SK-N-DZ (cell line): ENCODE measurements at regions not wholly inside any gene's neighbourhood (a gene's known extent, or its start where the extent isn't known, plus 50 kb on each side); places are given as distances from the start of the nearest gene placed in this dataset.

Experiments
- DNase-seq: peaks from one replicate; pipeline ENCODE4 v3.0.0-alpha.2; 2015; ENCODE audit warnings: low spot score

- DNase-seq, result no peak
Measured at GRCh38 chr6:28736121-28736520, 187.7 kb downstream of the TRIM27 start.

DNA sequence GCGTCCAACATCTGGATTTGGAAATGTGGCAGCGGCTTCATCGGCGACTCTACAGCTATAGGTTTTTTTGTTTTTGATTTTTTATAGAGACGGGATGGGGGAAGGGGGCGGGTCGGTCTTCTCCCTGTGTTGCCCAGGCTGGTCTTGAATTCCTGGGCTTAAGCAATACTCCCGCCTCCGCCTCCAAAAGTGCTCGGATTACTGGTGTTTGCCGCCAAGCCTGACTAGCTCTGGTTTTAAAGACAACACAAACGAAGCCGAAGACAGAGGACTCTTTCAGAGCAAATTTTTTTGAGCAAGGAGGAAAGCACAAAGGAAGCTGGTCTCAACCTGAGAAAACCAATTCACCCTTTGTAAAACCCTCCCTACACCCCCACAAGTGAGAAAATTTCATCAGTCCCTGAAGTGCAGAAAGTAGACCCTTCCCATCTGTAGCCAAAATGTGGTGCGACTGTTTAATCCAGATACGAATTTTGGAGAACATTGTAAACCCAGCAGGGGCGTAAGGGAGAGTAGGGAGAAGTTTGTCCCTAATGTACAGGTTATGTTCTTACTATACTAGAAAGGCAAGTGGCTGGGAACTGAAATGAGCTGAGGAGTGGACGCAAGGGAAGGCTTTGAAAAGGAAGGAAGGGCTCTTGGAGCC lies 185.9 kb downstream of the TRIM27 start:
- no peak for DNase-seq

DNA sequence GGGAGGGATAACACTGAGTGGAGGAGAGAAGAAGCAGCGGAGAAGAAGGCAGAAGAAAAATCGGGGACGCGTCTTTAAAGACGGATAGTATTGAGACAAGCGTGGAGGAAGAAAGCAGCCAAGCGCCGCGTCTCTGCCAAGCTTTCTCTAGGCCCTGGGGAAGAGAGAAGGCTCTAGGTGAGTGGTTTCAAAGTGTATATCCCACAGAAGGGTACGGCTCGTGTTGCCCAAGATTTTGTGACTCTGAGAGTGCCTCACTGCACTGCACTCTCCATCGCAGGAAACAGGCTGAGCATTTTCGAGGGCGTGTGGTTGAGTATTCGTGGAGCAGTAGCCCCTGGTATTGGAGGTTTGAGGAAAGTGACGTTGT lies 185.4 kb downstream of the TRIM27 start:
- no peak for DNase-seq

- no peak for DNase-seq
Measured at GRCh38 chr6:28741363-28741762, 182.4 kb downstream of the TRIM27 start.

- DNase-seq, result no peak
Measured at GRCh38 chr6:28742668-28743270, 181.0 kb downstream of the TRIM27 start.

- DNase-seq, result no peak
Measured at GRCh38 chr6:28743271-28743789, 180.5 kb downstream of the TRIM27 start.

DNA sequence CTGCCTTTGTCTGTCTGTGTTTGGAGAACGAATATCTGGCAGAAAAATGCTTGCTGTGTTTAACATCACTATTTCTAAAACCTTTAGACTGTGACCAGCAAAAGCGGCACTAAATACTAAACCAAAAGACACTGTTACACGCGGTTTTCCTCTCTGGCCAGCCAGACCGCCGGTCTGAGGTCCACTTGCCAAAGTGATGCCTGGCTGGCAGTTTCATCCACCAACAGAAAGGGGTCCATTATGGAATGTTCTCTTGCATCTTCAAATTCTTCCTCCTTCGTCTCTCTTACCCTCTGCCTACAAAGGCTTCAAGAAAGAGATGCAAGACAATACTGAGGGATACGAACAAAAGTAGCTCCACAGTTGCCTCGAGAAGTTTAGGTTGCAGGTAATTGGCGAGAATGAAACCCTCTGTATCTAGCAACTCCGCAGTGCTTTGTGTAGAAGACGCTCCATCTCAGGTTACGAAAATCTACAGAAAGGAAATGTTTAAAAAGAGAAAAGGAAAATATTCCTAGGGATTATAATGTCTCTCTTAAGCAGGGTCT lies 176.6 kb downstream of the TRIM27 start:
- no peak for DNase-seq

DNA sequence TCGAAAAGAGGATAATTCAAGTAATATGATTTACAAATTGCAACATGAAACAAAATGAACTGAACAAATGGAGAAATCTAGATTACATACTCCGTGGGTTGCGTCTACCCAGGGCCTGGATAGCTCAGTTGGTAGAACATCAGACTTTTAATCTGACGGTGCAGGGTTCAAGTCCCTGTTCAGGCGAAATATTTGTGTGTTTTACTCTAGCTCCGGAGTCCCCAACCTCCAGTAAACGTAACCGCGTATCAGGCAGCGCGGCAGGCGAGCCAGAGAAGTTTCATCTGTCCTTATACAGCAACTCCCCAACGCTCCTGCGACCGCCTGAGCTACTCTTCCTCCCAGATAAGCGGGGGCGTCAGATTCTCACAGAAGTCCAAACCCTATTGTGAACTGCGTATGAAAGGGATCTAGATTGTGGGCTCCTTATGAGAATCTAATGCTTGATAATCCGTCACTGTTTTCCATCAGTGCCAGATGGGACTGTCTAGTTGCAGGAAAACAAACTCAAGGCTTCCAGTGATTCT lies 176.1 kb downstream of the TRIM27 start:
- DNase-seq, result peak; percentile 22

DNA sequence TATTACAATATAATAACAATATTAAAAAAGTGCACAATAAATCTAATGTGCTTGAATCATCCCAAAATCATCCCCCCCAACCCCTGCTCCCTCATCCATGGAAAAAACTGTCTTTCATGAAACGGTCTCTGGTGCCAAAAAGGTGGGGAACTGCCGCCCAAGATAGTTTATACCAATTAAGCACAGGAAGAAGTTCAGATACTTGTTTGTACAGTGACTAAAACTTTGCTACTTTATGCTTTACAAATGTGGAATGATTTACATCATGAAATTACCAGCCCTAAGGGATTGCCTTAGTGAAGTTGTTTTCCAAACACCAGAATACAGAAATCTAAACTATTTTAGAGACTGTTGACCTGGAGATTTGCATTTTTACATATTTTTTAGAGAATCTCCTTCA lies 175.6 kb downstream of the TRIM27 start:
- DNase-seq, result no peak

- DNase-seq, result no peak
Measured at GRCh38 chr6:28750926-28751458, 172.8 kb downstream of the TRIM27 start.

- DNase-seq, result no peak
Measured at GRCh38 chr6:28751514-28751913, 172.3 kb downstream of the TRIM27 start.

DNA sequence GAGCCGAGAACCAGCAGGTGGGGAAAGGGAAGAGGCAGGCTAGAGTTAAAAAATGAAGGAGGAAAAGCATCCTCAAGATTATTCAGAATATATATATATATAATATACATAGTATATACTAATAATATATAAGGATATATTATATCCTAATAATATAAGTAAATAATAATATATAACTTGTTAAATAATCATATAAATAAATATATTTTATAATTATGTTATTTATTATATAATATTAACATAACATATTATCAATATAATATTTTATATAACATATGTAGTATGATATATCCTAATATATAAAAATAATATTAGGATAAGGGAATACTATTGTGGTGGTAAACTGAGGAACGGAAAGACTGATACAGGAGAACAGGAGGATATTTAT lies 171.8 kb downstream of the TRIM27 start:
- no peak for DNase-seq

GRCh38 chr6:28757429-28758045 lies 166.2 kb downstream of the TRIM27 start:
- DNase-seq, result no peak

DNA sequence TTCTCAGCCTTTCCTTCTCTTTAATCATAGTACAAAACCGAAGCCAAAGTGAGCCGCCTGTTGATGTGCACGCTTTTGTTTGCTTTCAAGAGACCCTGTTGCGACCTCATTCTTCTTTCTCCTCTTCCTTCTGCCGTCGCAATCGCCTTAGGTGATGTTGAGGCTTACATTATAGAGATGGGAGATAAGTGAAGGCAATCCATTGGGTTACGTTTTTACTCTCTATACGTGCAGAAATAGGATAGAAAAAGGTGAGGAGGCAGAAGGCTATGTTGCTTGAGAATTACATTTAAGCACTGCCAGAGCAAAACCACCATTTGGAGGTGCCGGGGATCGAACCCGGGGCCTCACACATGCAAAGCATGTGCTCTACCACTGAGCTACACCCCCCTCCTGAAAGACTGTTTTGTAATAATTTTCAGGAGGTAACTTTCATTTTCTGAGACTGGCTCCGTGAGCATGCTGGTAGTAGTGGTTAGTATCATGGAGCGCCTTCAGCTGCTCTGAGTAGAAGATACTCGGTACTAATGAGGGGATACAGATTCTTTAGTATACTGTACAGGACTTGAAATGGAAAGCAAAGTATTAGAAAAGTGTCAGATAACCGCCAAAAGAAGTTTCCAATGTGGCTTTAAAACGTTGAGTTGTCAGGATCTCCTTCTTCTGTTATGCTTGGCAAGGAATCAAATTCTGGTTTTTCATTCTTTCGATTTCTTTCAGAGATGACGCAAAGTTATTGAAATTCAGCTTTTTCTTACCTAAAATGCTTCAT lies 165.6 kb downstream of the TRIM27 start:
- no peak for DNase-seq

DNA sequence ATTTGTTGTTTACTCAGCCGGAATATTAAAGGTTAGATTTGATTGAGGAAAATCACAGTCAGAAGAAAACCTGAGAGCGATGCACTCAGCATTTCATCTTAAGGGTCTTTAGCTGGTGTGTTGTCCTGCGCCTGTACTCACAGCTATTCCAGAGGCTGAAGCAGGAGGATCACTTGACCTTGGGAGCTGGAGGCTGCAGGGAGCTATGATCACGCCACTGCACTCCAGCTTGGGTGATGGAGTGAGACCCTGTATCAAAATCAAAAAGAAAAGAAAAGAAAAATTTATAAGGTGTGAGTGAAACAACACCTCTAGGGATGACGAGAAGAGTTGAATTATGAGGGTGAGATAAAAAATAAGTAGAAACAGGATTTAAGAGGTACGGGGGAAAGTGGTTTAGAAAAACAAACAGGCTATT lies 165.0 kb downstream of the TRIM27 start:
- no peak for DNase-seq

GRCh38 chr6:28764014-28764723 lies 159.6 kb downstream of the TRIM27 start:
- DNase-seq, result no peak

GRCh38 chr6:28764761-28765282 lies 159.0 kb downstream of the TRIM27 start:
- DNase-seq, result no peak

DNA sequence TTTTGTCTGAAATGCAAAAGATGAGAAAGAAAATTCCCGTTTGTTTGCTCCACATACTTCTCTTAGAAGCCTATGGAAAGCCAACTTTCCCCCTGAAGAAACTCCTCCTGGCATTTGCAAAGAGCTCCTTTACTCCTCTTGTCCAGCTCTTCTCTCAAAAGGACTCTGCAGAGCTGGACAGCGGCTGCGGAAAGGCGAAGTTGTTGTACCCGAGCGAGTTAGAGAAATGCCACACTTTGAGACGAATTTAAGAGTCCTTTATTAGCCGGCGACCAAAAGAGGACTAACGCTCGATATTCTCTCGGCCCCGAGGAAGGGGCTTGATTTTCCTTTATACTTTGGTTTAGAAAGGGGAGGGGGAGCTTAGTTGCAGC lies 157.8 kb downstream of the TRIM27 start:
- DNase-seq, result no peak

- DNase-seq, result no peak
Measured at GRCh38 chr6:28766426-28766825, 157.4 kb downstream of the TRIM27 start.

DNA sequence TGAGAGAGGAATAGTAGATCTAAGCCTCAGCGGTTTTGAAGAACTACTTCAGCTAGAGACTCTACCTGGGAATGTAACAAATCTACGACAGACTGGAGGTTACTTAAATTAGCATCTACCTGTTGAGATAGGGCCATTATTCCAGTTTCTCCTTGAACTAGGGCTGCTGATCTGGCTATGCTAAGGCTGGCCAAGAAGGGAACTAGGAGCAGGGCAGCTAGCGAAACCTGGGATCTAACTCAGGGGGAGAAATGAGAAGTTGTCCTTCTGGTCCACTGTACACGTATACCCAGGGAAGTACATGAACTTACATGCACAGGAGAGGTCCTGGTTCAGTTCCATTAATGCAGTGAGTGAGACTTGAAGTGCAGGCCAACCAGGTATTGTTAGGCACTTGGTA lies 156.7 kb downstream of the TRIM27 start:
- DNase-seq, result no peak

DNA sequence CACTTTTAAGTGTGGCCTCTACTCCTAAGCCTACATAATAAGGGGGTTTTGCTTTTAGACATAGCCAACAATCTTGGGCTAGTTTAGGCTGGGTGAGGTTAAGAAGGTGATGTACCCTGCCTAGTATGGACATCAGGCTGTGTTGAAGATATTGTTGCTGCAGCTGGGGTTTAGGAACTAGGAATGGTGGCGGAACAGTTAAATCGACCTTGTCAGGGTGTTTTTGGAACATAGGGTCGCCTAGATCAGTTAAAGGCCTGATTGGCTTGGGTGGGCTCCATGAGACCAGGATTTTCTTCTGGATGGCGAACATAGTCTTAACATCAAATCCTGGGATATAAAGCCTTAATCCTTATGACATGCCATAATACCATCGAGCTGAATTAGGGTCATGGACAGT lies 156.1 kb downstream of the TRIM27 start:
- DNase-seq, result no peak
